Aorta (tissue), 5 donors: ENCODE measurements at regions not wholly inside any gene's neighbourhood (a gene's known extent, or its start where the extent isn't known, plus 50 kb on each side); places are given as distances from the start of the nearest gene placed in this dataset.

ENCODE experiments used
- ATAC-seq: fragments of 200-7000 bp; cut with Tn5 transposase; one replicate; pipeline ENCODE4 v1.9.1; 2022; ENCODE audit warnings: moderate library complexity; ENCODE audit not compliant: low FRiP score
- DNase-seq, 2 donors: peaks; one replicate each; pipeline ENCODE4 v3.0.0-alpha.2; 2020
- H3K27ac ChIP-seq, 2 donors: one replicate each; pipeline ENCODE4 v1.5.1; 2013; ENCODE audit warnings: low read length in 2 of 2, mild to moderate bottlenecking in 2 of 2, moderate library complexity in 2 of 2, control low read depth in 1 of 2, inconsistent platforms in 1 of 2, low read depth in 1 of 2
- H3K27me3 ChIP-seq, 2 donors: one replicate each; pipeline ENCODE4 v1.6.1; 2013; ENCODE audit warnings: control low read depth in 1 of 2, low read length in 1 of 2, mild to moderate bottlenecking in 1 of 2, moderate library complexity in 1 of 2; ENCODE audit not compliant: insufficient read depth in 2 of 2, control insufficient read depth in 1 of 2
- H3K36me3 ChIP-seq, 2 donors: one replicate each; pipeline ENCODE4 v1.6.1; 2013; ENCODE audit warnings: control low read depth in 1 of 2, low read length in 1 of 2, mild to moderate bottlenecking in 1 of 2; ENCODE audit not compliant: insufficient read depth in 2 of 2, control insufficient read depth in 1 of 2
- H3K4me1 ChIP-seq, 2 donors: one replicate each; pipeline ENCODE4 v1.6.1; 2013; ENCODE audit warnings: low read length in 2 of 2, control low read depth in 1 of 2, mild to moderate bottlenecking in 1 of 2, moderate library complexity in 1 of 2; ENCODE audit not compliant: insufficient read depth in 2 of 2, control insufficient read depth in 1 of 2
- H3K4me3 ChIP-seq, 2 donors: one replicate each; pipeline ENCODE4 v1.5.1; 2013; ENCODE audit warnings: low read length in 2 of 2, control low read depth in 1 of 2, mild to moderate bottlenecking in 1 of 2
- H3K9me3 ChIP-seq: one replicate; pipeline ENCODE4 v1.6.1; 2013; ENCODE audit warnings: mild to moderate bottlenecking, low read length; ENCODE audit not compliant: control insufficient read depth
- WGBS, 2 donors: extraction: QIAGEN DNeasy Blood & Tissue Kit; methylation state at CpG; one replicate each; pipeline ENCODE4 v1.1.7; 2013; 5-methylcytosine and 5-hydroxymethylcytosine counted together
- intact Hi-C, 2 donors: fragments of 100-400 bp; cut with DNase I; formaldehyde crosslinking; loops; one replicate each; pipeline versions ENCODE4 v1.14.2 to v1.15.0; 2022
- donor health status: healthy with polysubstance abuse.
- donor health status: Bipolar disorder and iron deficiency.
- donor health status: DM: no; HTN: no; CAD: no.
- donor health status: DM: no; HTN: no; CAD: no.
- donor health status: DM: yes; HTN: yes; CAD: no.

DNA sequence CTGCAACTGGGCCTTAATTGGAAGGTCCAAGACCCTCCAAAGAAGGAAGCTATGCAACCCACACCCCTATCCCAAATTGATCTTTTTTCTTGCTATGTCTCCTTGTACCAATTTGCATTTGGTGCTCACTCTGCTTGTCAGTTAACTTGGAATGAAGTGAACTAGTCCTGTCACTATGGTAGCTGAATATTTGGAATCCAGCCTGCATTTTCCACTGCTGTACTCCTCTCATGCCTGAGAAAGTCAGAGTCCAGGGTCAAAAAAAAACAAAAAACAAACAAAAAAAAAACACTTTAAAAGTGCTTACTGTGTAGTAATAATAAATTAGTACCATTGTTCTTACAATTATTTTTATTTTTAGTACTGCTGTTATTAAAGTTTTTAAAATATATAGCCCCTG is 462.8 kb upstream of the SLC8A1 start:
- no peak for ATAC-seq
- Histone ChIP-seq H3K4me1 (peaks cover 0 to 2% of the 10 kb centered on the region in 2 donors), H3K4me3 (no peak overlapping the region), H3K36me3 (no peaks in the 10 kb centered on the region), H3K27me3 (no peaks in the 10 kb centered on the region), H3K27ac (no peak overlapping the region), H3K9me3 (no peaks in the 10 kb centered on the region)
- no peak for DNase-seq
- intact Hi-C loops = no loop called here

DNA sequence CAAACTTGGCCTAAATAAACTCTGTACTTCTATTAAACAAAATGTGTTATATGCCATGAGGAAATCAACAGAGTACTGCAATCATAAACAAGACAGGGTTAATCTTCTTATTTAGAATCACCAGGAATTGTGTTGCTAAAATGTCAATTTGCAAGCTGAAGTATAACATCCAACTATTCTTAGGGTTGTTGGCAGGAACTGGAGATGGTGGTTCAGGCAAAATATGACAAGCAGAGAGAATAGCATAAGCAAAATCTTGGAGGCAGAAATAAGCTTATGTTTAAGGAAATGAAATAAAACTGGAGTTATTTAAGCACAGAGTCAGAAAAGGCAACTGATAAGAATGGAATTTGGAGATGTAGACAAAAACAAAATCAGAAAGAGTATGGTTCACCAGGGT is 463.8 kb upstream of the SLC8A1 start:
- H3K36me3 ChIP-seq = no peaks in the 10 kb centered on the region
- H3K27me3 ChIP-seq = no peaks in the 10 kb centered on the region
- DNase-seq (no peak), ATAC-seq (no peak)
- H3K9me3 ChIP-seq = no peaks in the 10 kb centered on the region
- no peak overlapping the region for H3K4me3 ChIP-seq
- H3K4me1 ChIP-seq = peaks cover 0 to 2% of the 10 kb centered on the region in 2 donors
- intact Hi-C loops = no loop called here
- H3K27ac ChIP-seq = no peak overlapping the region

GRCh38 chr2:40935349-40935748 is 483.5 kb upstream of the SLC8A1 start:
- WGBS, 2 donors = 87 to 90% methylated on average over 2 of the region's 2 CpGs
- Histone ChIP-seq H3K27ac (no peak overlapping the region), H3K9me3 (no peaks in the 10 kb centered on the region), H3K36me3 (no peaks in the 10 kb centered on the region), H3K4me1 (no peaks in the 10 kb centered on the region), H3K4me3 (no peak overlapping the region), H3K27me3 (no peaks in the 10 kb centered on the region)
- DNase-seq (no peak), ATAC-seq (no peak)
- intact Hi-C loops = no loop called here

DNA sequence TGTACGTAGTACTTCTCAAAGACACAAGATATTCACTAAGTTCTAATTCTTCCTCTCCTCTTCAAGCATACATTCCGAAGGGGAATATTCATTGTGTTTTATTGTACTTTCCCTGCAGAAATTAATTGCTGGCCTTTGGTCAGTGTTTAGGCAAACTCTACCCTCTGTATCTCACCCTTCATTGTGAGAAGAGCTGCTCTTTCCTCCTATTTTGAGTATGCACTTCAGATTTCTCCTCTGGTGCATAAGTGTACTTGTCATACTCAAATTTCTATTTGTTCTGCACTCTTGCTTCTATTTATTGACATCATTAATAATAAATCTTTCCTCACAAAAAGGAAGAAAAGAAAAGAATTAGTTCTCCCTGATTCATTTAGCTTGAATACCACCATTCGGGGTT is 485.4 kb upstream of the SLC8A1 start:
- no peak for ATAC-seq
- intact Hi-C loops = no loop called here
- WGBS, 2 donors = 98% methylated on average over 3 of the region's 3 CpGs

DNA sequence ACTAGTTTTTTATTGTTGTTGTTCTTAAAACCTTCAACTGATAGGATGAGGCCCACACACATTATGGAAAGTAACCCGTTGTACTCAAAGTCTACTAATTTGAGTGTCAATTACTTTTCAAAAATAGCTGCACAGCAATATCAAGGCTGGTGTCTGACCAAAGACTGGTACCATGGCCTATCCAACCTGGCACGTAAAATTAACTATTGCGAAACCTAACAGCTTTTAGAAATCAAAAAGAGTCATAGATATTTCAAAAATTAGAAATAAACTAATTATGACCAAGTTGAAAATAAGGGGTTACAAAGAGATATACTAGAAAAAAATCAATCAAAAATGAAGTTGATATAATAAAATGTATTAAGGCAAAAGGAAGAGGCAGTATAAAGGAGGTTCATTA is 501.5 kb upstream of the SLC8A1 start:
- ATAC-seq = no peak
- Histone ChIP-seq H3K36me3 (no peaks in the 10 kb centered on the region), H3K27ac (no peak overlapping the region), H3K4me1 (no peaks in the 10 kb centered on the region), H3K9me3 (no peaks in the 10 kb centered on the region), H3K27me3 (no peaks in the 10 kb centered on the region), H3K4me3 (no peak overlapping the region)
- no peak for DNase-seq
- intact Hi-C loops = no loop called here
- WGBS, 2 donors = 96% methylated on average over 3 of the region's 3 CpGs

More for the DNA sequence above, 485.4 kb upstream of the SLC8A1 start:
- Histone ChIP-seq H3K9me3 (no peaks in the 10 kb centered on the region), H3K36me3 (no peaks in the 10 kb centered on the region), H3K4me1 (no peaks in the 10 kb centered on the region), H3K27ac (no peak overlapping the region), H3K27me3 (no peaks in the 10 kb centered on the region), H3K4me3 (no peak overlapping the region)
- DNase-seq = no peak

- H3K36me3 ChIP-seq = no peaks in the 10 kb centered on the region
- H3K4me3 ChIP-seq = no peak overlapping the region
- H3K27me3 ChIP-seq = no peaks in the 10 kb centered on the region
- WGBS, 2 donors = 83% methylated on average over 2 of the region's 2 CpGs
- H3K9me3 ChIP-seq = no peaks in the 10 kb centered on the region
- ATAC-seq (no peak), DNase-seq (no peak)
- intact Hi-C loops = no loop called here
- H3K27ac ChIP-seq = no peak overlapping the region
- no peaks in the 10 kb centered on the region for H3K4me1 ChIP-seq
Observed at GRCh38 chr2:40955042-40955441, 503.2 kb upstream of the SLC8A1 start.

GRCh38 chr2:40955635-40956034 is 503.7 kb upstream of the SLC8A1 start:
- Histone ChIP-seq H3K9me3 (no peaks in the 10 kb centered on the region), H3K27ac (no peak overlapping the region), H3K27me3 (no peaks in the 10 kb centered on the region), H3K4me3 (no peak overlapping the region), H3K4me1 (no peaks in the 10 kb centered on the region), H3K36me3 (no peaks in the 10 kb centered on the region)
- intact Hi-C loops = no loop called here
- ATAC-seq (no peak), DNase-seq (no peak)

- Histone ChIP-seq H3K36me3 (no peaks in the 10 kb centered on the region), H3K9me3 (no peaks in the 10 kb centered on the region), H3K4me1 (no peaks in the 10 kb centered on the region), H3K27me3 (no peaks in the 10 kb centered on the region), H3K4me3 (no peak overlapping the region), H3K27ac (no peak overlapping the region)
- intact Hi-C loops = no loop called here
- no peak for ATAC-seq
- 90 to 92% methylated on average over 9 of the region's 9 CpGs for WGBS, 2 donors
- DNase-seq = peak in 1 of 2 donors; percentile 29
Observed at GRCh38 chr2:40957508-40957907, 505.6 kb upstream of the SLC8A1 start.

- ATAC-seq (no peak), DNase-seq (peak in 1 of 2 donors; percentile 26)
- Histone ChIP-seq H3K27me3 (no peaks in the 10 kb centered on the region), H3K4me3 (no peak overlapping the region), H3K4me1 (no peaks in the 10 kb centered on the region), H3K27ac (no peak overlapping the region), H3K9me3 (no peaks in the 10 kb centered on the region), H3K36me3 (no peaks in the 10 kb centered on the region)
- intact Hi-C loops = no loop called here
- 52 to 54% methylated on average over 5 of the region's 5 CpGs for WGBS, 2 donors
Observed at GRCh38 chr2:40962026-40962425, 510.1 kb upstream of the SLC8A1 start.
